Peyer's patch (tissue), 4 donors: ENCODE measurements at regions not wholly inside any gene's neighbourhood (a gene's known extent, or its start where the extent isn't known, plus 50 kb on each side); places are given as distances from the start of the nearest gene placed in this dataset.

Source experiments
- DNase-seq, 3 donors: peaks; one replicate each; pipeline ENCODE4 v3.0.0-alpha.2; 2017 to 2019
- H3K27ac ChIP-seq, 4 donors: fragments of 200-600 bp; sonication (generic); one replicate each; pipeline ENCODE4 v1.5.1; 2016 to 2019
- H3K27me3 ChIP-seq, 2 donors: fragments of 200-600 bp; sonication (generic); one replicate each; pipeline ENCODE4 v1.5.1; 2019
- H3K36me3 ChIP-seq, 3 donors: fragments of 200-600 bp; sonication (generic); one replicate each; pipeline ENCODE4 v1.5.1; 2016 to 2019
- H3K4me1 ChIP-seq, 4 donors: fragments of 200-600 bp; sonication (generic); one replicate each; pipeline ENCODE4 v1.5.1; 2016 to 2019
- H3K4me3 ChIP-seq, 4 donors: fragments of 200-600 bp; sonication (generic); 1 replicate in 3 of 4; 2 replicates in 1 of 4; pipeline ENCODE4 v1.5.1; 2016 to 2019; ENCODE audit warnings: mild to moderate bottlenecking in 1 of 4
- H3K9me3 ChIP-seq, 4 donors: fragments of 200-600 bp; sonication (generic); one replicate each; pipeline ENCODE4 v1.5.1; 2016 to 2019; ENCODE audit warnings: mild to moderate bottlenecking in 1 of 4
- POLR2A ChIP-seq, 2 donors: fragments of 450-650 bp; IDR thresholded peaks; one replicate each; pipeline ENCODE4 v1.5.1; 2017; ENCODE audit warnings: antibody characterized with exemption in 2 of 2, mild to moderate bottlenecking in 2 of 2, moderate library complexity in 2 of 2
- TF ChIP-seq, protein P1 (sequence below), 6 experiments: fragments of 450-650 bp in 4 of 6; fragments of 200-600 bp in 2 of 6; sonication (generic) in 1 of 6; IDR thresholded peaks; one replicate each; pipeline ENCODE4 v1.5.1; 2017 to 2019; ENCODE audit warnings: antibody characterized with exemption in 6 of 6, mild to moderate bottlenecking in 3 of 6, moderate library complexity in 1 of 6

DNA sequence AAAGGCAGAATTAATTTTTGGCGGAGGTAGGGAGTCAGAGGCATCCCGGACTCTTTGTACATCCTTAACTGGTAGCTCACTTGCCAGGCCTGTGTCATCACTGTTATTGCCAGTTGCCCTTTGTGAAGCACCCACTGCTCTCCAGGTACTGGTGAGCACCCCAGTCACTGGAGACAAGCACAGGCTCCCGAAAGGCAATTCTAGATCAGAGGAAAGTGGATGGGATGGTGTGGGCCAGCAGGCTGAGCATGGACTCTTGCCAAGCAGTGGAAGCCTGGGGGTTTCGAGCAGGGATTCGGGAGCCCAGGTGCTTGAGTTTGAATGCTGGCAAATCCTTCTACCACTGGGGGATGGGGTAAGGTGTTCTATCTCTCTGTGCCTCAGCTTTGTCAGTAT, 551.1 kb downstream of the MATN1 start:
- Histone ChIP-seq H3K36me3 (no peaks in the 10 kb centered on the region), H3K9me3 (no peaks in the 10 kb centered on the region), H3K4me1 (no peaks in the 10 kb centered on the region), H3K27me3 (no peaks in the 10 kb centered on the region), H3K4me3 (no peak overlapping the region), H3K27ac (no peak overlapping the region)
- DNase-seq: no peak
- TF ChIP-seq, protein P1, sequence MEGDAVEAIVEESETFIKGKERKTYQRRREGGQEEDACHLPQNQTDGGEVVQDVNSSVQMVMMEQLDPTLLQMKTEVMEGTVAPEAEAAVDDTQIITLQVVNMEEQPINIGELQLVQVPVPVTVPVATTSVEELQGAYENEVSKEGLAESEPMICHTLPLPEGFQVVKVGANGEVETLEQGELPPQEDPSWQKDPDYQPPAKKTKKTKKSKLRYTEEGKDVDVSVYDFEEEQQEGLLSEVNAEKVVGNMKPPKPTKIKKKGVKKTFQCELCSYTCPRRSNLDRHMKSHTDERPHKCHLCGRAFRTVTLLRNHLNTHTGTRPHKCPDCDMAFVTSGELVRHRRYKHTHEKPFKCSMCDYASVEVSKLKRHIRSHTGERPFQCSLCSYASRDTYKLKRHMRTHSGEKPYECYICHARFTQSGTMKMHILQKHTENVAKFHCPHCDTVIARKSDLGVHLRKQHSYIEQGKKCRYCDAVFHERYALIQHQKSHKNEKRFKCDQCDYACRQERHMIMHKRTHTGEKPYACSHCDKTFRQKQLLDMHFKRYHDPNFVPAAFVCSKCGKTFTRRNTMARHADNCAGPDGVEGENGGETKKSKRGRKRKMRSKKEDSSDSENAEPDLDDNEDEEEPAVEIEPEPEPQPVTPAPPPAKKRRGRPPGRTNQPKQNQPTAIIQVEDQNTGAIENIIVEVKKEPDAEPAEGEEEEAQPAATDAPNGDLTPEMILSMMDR (IDR thresholded peaks at IDR 0.05): no peak
- no peak for TF ChIP-seq POLR2A (IDR thresholded peaks at IDR 0.05)

DNA sequence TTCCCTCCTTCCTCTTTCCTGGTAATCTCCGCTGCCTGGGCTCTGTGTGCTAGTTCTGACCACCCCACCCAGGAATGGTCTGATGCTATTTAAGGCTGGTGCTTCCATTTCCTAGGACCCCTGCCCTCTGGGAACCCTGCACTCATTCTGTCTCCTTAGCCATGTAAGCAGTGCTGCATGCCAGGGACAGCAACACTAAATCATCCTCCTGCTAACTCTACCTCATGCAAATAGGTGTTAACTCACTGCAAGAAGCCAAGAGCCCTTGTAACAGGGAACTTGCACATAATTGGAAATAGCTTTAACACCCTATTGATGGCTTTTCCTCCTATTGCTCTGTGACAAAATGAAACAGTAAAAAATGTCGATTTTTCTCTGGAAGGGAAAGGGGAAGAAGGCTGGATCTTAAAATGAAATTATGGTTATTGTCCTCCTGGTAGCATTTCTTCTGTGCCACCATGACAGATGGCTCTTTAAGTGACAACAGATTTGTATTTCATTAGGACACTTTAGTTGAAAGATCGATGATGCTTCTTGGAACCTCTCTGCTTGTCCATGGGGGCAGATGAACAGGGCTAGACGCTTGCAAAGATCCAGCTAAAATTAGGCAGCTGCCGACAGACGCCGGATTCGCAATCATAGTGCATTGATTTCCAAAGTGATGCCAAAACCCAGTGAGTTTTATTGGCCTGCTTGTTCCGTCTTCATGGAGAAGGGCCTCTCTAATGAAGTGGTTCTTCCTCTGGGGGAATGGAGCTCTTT, 551.7 kb downstream of the MATN1 start:
- Histone ChIP-seq H3K9me3 (no peaks in the 10 kb centered on the region), H3K36me3 (no peaks in the 10 kb centered on the region), H3K4me1 (no peaks in the 10 kb centered on the region), H3K27ac (no peak overlapping the region), H3K27me3 (no peaks in the 10 kb centered on the region), H3K4me3 (no peak overlapping the region)
- DNase-seq: no peak
- TF ChIP-seq, protein P1 (IDR thresholded peaks at IDR 0.05): no peak
- TF ChIP-seq POLR2A (IDR thresholded peaks at IDR 0.05): no peak

DNA sequence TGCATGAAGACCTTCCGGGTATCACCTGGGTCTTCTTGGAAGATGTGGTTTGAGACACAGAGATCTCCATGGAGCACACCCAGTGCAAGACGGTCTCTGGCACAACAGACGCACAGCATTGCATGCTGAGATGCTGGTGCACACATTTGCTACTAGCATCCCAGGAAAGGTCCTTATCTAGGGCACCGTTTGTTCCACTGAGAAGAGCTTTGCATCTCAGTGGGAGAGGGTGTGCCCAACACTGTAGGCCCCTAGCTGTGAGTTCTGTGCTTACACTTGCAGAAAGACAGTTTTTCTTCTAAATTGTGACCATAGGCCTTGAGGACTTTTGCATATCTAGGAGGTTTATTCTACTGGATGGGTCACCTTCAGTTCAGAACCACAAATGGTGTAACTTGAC, 554.1 kb downstream of the MATN1 start:
- Histone ChIP-seq H3K36me3 (no peaks in the 10 kb centered on the region), H3K9me3 (no peaks in the 10 kb centered on the region), H3K27me3 (no peaks in the 10 kb centered on the region), H3K4me1 (no peaks in the 10 kb centered on the region), H3K27ac (no peak overlapping the region), H3K4me3 (no peak overlapping the region)
- DNase-seq: no peak
- no peak for TF ChIP-seq POLR2A (IDR thresholded peaks at IDR 0.05)
- TF ChIP-seq, protein P1 (IDR thresholded peaks at IDR 0.05): no peak

DNA sequence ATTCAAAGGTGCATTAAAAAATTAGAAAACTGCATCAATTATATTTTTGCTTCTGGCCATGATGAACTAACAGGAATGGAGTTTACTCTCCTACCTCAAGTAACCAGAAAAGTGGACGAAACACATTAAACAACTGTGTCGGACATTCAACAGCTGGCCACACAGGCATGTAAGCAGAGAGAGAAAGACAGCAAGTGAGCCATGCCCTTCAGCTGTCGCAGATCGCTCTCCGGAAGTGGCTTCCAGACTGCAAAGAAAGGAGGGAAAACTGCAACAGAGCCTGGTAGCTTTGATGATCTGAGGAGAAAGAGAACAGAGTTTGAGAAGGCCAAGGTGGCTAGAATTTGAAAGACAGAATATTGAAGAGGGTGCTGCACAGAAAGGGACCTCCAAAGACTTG, 557.2 kb downstream of the MATN1 start:
- Histone ChIP-seq H3K9me3 (no peaks in the 10 kb centered on the region), H3K27ac (no peak overlapping the region), H3K36me3 (no peaks in the 10 kb centered on the region), H3K27me3 (no peaks in the 10 kb centered on the region), H3K4me1 (no peaks in the 10 kb centered on the region), H3K4me3 (no peak overlapping the region)
- DNase-seq: no peak
- TF ChIP-seq, protein P1 (IDR thresholded peaks at IDR 0.05): no peak
- TF ChIP-seq POLR2A (IDR thresholded peaks at IDR 0.05): no peak

DNA sequence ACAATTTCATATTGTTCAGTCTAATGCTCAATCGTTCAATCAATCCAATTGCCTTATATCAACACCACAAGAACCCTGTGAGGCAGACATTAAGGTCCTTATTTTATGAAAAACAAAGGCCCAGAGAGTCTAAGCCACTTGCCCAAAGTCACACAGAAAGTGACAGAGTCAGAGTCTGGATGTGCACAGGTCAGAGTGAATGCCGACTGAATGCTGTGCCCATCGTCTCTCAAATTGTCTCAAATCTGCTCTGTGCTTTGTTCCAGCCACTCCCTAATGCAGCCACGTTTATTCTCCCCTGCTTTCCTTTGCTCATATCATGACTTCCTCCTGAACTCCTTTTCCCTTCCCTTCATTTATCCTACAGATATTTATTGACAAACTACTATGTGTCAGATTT, 558.3 kb downstream of the MATN1 start:
- Histone ChIP-seq H3K9me3 (no peaks in the 10 kb centered on the region), H3K4me1 (no peaks in the 10 kb centered on the region), H3K27ac (no peak overlapping the region), H3K27me3 (no peaks in the 10 kb centered on the region), H3K36me3 (no peaks in the 10 kb centered on the region), H3K4me3 (no peak overlapping the region)
- DNase-seq: no peak
- no peak for TF ChIP-seq POLR2A (IDR thresholded peaks at IDR 0.05)
- TF ChIP-seq, protein P1 (IDR thresholded peaks at IDR 0.05): no peak
